Keratinocyte (primary cell): ENCODE measurements at regions not wholly inside any gene's neighbourhood (a gene's known extent, or its start where the extent isn't known, plus 50 kb on each side); places are given as distances from the start of the nearest gene placed in this dataset.

Source experiments
- DNase-seq: peaks from one replicate; pipeline ENCODE4 v3.0.0-alpha.2; 2011; ENCODE audit warnings: low read depth, missing footprints, low spot score
- FAIRE-seq: peaks from 2 replicates; lab custom pipeline; 2011; peaks lifted over from hg19 to GRCh38; lab: Jason Lieb, UNC
- H2AFZ ChIP-seq: 2 replicates; pipeline ENCODE4 v1.6.0; 2012; ENCODE audit warnings: low read length, control low read depth, inconsistent platforms; ENCODE audit not compliant: control insufficient read depth
- H3K27ac ChIP-seq: 2 replicates; pipeline ENCODE4 v1.5.1; 2011; ENCODE audit warnings: low read length; ENCODE audit not compliant: control insufficient read depth, insufficient read depth
- H3K27me3 ChIP-seq: 3 replicates; pipeline ENCODE4 v1.6.0; 2011; ENCODE audit warnings: low read length; ENCODE audit not compliant: control insufficient read depth, insufficient read depth; ENCODE audit errors: extremely low read depth
- H3K36me3 ChIP-seq, 2 experiments: 2 replicates in 1 of 2; 3 replicates in 1 of 2; pipeline ENCODE4 v1.5.1; 2011; ENCODE audit warnings: low read length in 2 of 2, mild to moderate bottlenecking in 1 of 2; ENCODE audit not compliant: control insufficient read depth in 2 of 2, insufficient read depth in 2 of 2; ENCODE audit errors: extremely low read depth in 1 of 2
- H3K4me1 ChIP-seq: 3 replicates; pipeline ENCODE4 v1.5.1; 2011; ENCODE audit warnings: low read length; ENCODE audit not compliant: control insufficient read depth, insufficient read depth; ENCODE audit errors: extremely low read depth
- H3K4me2 ChIP-seq: 3 replicates; pipeline ENCODE4 v1.6.0; 2011; ENCODE audit warnings: low read depth, low read length; ENCODE audit not compliant: control insufficient read depth, insufficient read depth; ENCODE audit errors: extremely low read depth
- H3K4me3 ChIP-seq, 3 experiments: fragments of 200-600 bp in 1 of 3; sonication (generic) in 1 of 3; 2 replicates in 2 of 3; 3 replicates in 1 of 3; pipeline ENCODE4 v1.5.1; 2011 to 2016; ENCODE audit warnings: low read length in 3 of 3, mild to moderate bottlenecking in 3 of 3, control low read depth in 2 of 3, inconsistent platforms in 1 of 3, low read depth in 1 of 3, mixed read lengths in 1 of 3, mixed run types in 1 of 3, moderate library complexity in 1 of 3; ENCODE audit not compliant: control insufficient read depth in 2 of 3, insufficient read depth in 2 of 3; ENCODE audit errors: extremely low read depth in 1 of 3
- H3K79me2 ChIP-seq: 2 replicates; pipeline ENCODE4 v1.6.0; 2012; ENCODE audit warnings: low read length; ENCODE audit not compliant: control insufficient read depth, insufficient read depth
- H3K9ac ChIP-seq: 3 replicates; pipeline ENCODE4 v1.6.0; 2011; ENCODE audit warnings: low read length; ENCODE audit not compliant: control insufficient read depth, insufficient read depth; ENCODE audit errors: extremely low read depth
- H3K9me1 ChIP-seq: 3 replicates; pipeline ENCODE4 v1.6.0; 2011; ENCODE audit warnings: low read length; ENCODE audit not compliant: control insufficient read depth, insufficient read depth; ENCODE audit errors: extremely low read depth
- H3K9me3 ChIP-seq: 2 replicates; pipeline ENCODE4 v1.5.1; 2012; ENCODE audit warnings: low read depth, low read length; ENCODE audit not compliant: control insufficient read depth
- H4K20me1 ChIP-seq: 3 replicates; pipeline ENCODE4 v1.6.0; 2011; ENCODE audit warnings: low read length; ENCODE audit not compliant: control insufficient read depth, insufficient read depth; ENCODE audit errors: extremely low read depth
- CTCF ChIP-seq, 3 experiments: IDR thresholded peaks in 1 of 3; conservative IDR thresholded peaks in 1 of 3; optimal IDR thresholded peaks in 1 of 3; 2 replicates in 2 of 3; 3 replicates in 1 of 3; pipeline versions ENCODE3 to v1.5.1; 2011; ENCODE audit warnings: low read length in 3 of 3, mild to moderate bottlenecking in 3 of 3, moderate library complexity in 2 of 3, control low read depth in 1 of 3, inconsistent platforms in 1 of 3; ENCODE audit not compliant: insufficient read depth in 2 of 3; ENCODE audit errors: extremely low read depth in 1 of 3
- EZH2 ChIP-seq: IDR thresholded peaks from one replicate; pipeline ENCODE4 v1.6.1; 2012; ENCODE audit warnings: inconsistent platforms, mild to moderate bottlenecking, low read length, moderate library complexity
- dilution Hi-C: fragments of 300-500 bp; cut with MboI; formaldehyde crosslinking; loops from one replicate; pipeline ENCODE4 v1.7.0; 2020; ENCODE audit warnings: low sequenced_read_pairs; ENCODE audit not compliant: extremely low pct_ligation_motif_present

- FAIRE-seq (no peak), DNase-seq (no peak)
- Histone ChIP-seq H3K9me3 (no peaks in the 10 kb centered on the region), H3K27me3 (no peaks in the 10 kb centered on the region), H3K4me3 (no peak overlapping the region), H4K20me1 (no peaks in the 10 kb centered on the region), H2AFZ (no peak overlapping the region), H3K79me2 (no peaks in the 10 kb centered on the region), H3K9ac (no peak overlapping the region), H3K36me3 (no peaks in the 10 kb centered on the region), H3K4me2 (peak overlapping the region; percentile 79), H3K9me1 (no peaks in the 10 kb centered on the region), H3K27ac (no peak overlapping the region), H3K4me1 (peaks cover 6% of the 10 kb centered on the region)
- dilution Hi-C loops, result no loop called here
- TF ChIP-seq CTCF (optimal IDR thresholded peaks at IDR 0.05 in 1 of 3, IDR thresholded peaks at IDR 0.05 in 1 of 3, conservative IDR thresholded peaks at IDR 0.05 in 1 of 3; ENCODE audit: extremely low read depth in 1 of 3, insufficient read depth in 2 of 3, low read length in 3 of 3) (no peak), EZH2 (no peak)
These were observed 150.8 kb upstream of the SPATS2L start for GRCh38 chr2:200155652-200156051.

GRCh38 chr2:200156166-200156835 is 150.2 kb upstream of the SPATS2L start:
- TF ChIP-seq EZH2 (no peak), CTCF (optimal IDR thresholded peaks at IDR 0.05 in 1 of 3, IDR thresholded peaks at IDR 0.05 in 1 of 3, conservative IDR thresholded peaks at IDR 0.05 in 1 of 3; ENCODE audit: extremely low read depth in 1 of 3, insufficient read depth in 2 of 3, low read length in 3 of 3) (no peak)
- no peaks in the 10 kb centered on the region for H4K20me1 ChIP-seq
- H3K4me2 ChIP-seq, result peak overlapping the region; percentile 79
- no peaks in the 10 kb centered on the region for H3K79me2 ChIP-seq
- DNase-seq (no peak), FAIRE-seq (peak; percentile 79)
- H3K4me1 ChIP-seq, result peaks cover 6% of the 10 kb centered on the region
- no peaks in the 10 kb centered on the region for H3K27me3 ChIP-seq
- H3K36me3 ChIP-seq, result no peaks in the 10 kb centered on the region
- H3K9me1 ChIP-seq, result no peaks in the 10 kb centered on the region
- peak overlapping the region; percentile 10 for H3K27ac ChIP-seq
- H3K9ac ChIP-seq, result peak overlapping the region; percentile 43
- peak overlapping the region; percentile 67 for H2AFZ ChIP-seq
- H3K4me3 ChIP-seq, result peak overlapping the region in 2 of 3 experiments; percentile 52 to 64
- dilution Hi-C loops, result no loop called here
- no peaks in the 10 kb centered on the region for H3K9me3 ChIP-seq
